CD4-positive, alpha-beta T cell treated with Interleukin-2 at 100 ng/mL for 4 hours (primary cell): ENCODE measurements at regions not wholly inside any gene's neighbourhood (a gene's known extent, or its start where the extent isn't known, plus 50 kb on each side); places are given as distances from the start of the nearest gene placed in this dataset.

Source experiments
- DNase-seq: peaks from one replicate; pipeline ENCODE4 v3.0.0-alpha.2; 2020; ENCODE audit warnings: low spot score

DNA sequence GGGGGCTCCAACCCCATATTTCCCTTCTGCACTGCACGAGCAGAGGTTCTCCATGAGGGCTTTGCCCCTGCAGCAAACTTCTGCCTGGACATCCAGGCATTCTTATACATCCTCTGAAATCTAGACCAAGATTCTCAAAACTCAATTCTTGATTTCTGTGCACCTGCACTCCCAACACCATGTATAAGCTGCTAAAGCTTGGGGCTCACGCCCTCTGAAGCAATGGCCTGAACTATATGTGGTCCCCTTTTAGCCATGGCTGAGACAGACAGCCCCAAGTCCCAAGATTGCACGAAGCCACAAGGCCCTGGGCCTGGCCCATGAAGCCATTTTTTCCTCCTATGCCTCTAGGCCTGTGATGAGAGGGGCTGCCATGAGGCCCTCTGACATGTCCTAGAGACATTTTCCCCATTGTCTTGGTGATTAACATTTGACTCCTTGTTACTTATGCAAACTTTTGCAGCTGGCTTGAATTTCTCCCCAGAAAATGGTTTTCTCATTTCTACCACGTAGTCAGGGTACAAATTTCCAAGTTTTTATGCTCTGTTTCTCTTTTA, 468.0 kb upstream of the SLIT2 start:
- no peak for DNase-seq

DNA sequence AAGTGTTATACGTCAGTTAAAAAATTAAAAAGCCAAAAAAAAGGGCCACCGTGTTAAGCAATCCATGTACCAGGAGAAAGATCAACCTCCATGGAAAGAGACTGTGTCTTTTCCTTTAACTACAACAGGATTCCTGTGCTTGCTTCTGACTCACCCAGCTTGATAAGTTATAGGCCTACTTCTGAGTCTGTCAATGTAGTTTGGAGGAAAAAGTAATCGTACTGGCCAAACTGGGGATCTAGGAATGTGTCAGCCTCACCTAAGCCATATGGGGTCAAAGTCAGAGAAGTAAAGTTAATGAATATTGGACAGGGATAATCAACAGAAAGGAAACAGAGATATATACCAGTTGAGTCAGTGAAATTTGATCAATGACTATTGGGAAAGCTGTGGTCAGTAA, 470.8 kb upstream of the SLIT2 start:
- no peak for DNase-seq

DNA sequence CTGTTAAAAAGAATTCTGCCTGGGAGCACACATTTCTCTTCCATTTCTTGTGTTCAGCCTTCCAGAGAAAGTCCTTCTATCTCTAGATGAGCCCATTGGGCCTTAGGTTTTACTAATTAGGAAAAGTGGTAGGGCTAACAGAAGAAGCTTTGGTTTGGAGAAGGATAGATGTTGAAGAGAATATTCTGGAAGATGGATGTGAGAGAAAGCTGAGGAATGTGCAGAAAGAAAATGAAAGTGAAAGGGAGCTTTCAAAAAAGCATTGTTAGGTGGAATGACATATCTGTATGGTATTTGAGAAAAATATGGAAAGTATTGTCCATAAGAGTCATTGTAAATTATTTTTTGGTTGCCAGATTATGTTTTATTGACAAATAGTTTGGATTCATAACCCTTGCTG, 474.8 kb upstream of the SLIT2 start:
- DNase-seq = no peak

DNA sequence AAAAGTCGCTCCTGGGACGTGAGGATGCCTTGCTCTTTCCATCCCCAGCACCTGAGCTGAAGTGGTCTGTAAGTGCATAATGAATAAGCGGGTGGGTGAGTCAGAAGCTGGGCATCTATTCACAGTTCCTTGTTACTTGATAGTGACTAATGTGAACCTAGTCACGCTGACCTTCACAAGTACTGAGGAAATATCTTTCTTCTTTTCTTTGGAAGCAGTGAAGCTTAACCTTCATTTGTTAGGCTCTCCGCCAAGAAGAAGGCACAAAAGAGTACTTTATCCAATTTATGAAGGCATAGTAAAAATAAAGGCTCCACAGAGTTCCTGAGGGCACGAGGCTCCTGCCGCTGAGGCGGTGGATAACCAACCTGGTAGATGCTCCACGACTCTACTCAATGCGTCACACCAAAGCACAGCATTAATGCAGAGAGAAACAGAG, 475.7 kb upstream of the SLIT2 start:
- DNase-seq = no peak

DNA sequence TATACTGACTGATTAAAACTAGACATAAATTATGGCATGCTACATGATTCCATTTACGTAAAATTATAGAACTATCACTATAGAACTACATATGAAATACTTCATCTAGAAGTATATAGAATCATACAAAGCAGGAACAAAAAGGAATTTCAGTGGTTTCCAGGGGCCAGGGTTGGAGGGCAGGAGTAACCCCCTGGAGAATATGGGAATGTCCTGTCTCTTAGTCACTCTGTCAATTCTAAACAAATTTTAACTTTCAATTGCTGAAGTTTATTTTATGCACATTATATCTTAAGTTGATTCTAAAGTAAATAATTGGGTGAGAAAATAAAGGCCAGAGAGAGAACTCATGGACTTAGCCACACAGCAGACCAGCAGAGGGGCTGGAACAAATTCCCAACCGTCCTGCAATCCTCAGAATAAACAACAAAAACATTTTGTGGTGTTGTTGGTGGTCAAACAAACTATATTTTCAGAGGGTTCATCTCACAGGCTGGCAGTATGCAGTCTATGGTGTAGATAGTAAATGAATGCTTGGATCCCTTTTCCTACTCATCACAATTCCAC, 476.9 kb upstream of the SLIT2 start:
- DNase-seq = no peak

- DNase-seq = no peak
Observed at GRCh38 chr4:19772581-19772980, 479.1 kb upstream of the SLIT2 start.

DNA sequence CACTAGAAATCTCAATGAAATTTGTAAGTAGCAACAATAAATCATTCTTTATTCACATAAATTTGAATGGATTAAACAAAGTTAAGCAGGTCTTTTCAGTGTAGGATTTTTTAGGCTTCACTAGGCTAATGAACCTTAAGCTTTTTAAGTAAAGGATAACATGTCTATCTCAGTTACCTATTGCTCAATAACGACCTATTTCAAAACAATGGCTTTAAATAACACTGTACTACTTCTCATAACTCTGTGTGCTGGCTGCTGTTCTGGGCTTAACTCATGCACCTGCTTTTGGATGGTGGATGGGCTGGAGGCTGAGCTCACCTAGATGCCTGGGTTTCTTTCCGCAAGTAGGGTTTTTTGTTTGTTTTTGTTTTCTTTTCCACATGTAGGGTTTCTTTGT, 495.0 kb upstream of the SLIT2 start:
- no peak for DNase-seq

GRCh38 chr4:19752599-19752998, 499.1 kb upstream of the SLIT2 start:
- no peak for DNase-seq

DNA sequence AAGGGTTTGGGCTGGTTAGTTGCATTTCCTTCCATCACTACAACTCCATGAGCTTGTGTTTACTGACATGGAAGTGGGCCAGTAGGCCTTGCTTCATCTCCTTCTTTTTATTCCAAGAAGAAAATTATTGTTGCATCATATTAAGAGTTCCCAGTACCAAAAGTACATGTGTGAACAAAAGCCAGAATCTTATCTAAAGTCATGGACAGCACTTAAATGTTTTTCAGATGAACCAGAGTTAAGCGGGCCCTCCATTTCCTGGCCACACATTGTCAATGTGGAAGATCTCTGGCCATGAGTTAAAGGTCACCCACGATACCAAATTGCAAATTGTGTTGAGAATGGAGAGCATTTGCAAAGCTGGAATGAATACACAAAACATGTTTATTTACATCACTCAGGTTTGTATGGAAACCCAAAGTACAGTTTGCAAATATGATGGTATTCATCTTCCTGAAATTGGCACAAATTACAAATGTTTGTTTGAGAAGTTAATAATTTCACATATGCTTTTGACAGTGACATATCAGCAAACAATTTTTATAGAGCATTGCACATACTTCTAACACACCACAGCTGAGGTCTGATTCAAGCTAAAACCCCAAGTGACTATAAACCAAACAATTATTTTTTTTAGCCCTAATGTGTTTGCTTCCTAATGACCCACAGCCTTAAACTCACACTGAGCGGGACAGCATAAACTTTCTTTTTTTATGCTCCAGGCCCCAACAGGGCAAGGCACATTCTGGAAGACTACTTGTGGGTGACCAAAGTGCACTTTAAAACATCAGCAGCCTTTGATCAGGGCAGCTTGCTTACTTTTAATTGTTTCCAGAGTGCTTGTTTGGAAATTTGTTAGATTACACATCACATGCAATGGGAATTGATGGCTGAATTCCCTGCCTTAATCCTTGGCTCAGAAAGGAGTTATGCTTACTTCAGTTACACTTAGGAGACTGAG, 502.9 kb upstream of the SLIT2 start:
- no peak for DNase-seq

GRCh38 chr4:19746377-19746776, 505.3 kb upstream of the SLIT2 start:
- no peak for DNase-seq

DNA sequence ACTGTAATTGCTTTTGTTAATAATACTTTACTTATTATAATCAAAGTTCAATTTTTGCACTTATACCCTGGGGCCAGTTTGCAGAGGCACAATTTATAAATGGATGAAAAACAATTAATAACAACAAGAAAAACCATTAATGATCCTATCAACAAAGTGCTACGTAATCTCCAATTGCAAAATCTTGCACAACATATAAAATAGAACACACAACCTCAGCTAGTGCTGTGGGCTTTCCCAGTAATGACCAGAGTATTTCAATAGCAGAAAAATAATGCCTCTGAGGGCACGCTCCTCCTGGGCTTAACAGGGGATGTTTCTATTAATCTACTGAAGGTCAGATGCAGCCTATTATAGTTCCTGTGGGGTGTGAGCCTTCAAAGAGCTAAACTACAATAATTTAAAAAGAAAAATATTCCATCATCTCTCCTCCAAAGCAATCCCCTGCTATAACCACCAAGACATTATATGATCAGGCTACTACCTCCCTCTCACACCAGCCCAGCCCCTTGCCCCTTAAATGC, 508.5 kb upstream of the SLIT2 start:
- no peak for DNase-seq

GRCh38 chr4:19739101-19739651, 512.5 kb upstream of the SLIT2 start:
- DNase-seq = no peak

DNA sequence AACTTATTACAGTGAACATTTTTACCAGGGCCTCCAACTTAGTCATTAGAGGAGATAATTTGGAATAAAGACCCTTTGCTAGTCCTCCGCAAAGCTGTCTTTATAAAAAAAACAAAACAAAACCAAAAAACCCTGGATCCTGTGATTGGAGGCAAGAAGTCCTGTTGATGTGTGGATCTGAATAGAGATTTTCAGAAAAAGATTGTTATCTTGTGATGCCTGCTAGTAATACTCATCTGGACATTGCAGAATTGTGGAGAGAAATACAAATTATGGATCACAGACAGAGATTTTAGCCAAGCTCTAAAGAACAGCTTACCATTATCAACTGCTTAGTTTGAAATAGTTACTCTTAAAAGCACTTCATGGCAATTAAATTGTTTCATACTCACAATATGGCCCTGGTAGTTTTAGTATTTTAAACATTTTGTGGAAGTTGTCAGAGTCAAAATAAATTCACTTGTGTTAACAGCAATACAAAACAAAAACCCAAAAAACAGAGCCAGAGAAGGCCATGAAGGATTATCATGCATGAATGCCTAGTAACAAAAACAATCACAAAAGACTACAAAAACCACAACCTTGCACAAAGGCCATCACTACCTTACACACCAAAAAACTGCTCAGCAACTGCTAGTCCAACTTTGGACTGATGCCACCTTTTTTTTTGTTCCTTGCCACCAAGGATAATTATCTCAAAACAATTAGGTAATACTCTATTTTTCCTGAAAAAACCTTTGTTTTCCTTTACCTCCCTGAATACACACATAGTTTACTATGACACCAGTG, 514.5 kb upstream of the SLIT2 start:
- DNase-seq = no peak

- DNase-seq = no peak
Observed at GRCh38 chr4:19735012-19735411, 516.7 kb upstream of the SLIT2 start.

GRCh38 chr4:19729886-19730651, 521.6 kb upstream of the SLIT2 start:
- no peak for DNase-seq

DNA sequence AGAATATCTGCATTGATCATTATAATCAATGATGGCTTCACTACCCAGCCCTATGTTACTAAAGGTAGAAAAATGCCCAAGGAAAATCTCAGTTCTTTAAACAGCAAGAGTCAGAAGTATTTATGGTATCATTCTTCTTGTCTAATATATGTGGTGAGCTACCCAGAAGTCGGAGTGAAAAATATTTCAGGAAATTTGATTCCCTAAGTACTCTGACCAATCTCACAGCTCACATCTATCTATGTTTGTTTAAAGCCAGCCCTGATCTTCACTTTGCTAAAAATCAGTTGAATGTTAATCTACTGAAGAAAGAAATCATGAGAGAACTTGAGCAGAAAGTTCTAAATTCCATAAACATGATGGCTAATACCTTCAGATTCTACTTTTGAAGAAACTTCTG, 522.9 kb upstream of the SLIT2 start:
- DNase-seq = no peak

- no peak for DNase-seq
Observed at GRCh38 chr4:19727141-19727540, 524.6 kb upstream of the SLIT2 start.

DNA sequence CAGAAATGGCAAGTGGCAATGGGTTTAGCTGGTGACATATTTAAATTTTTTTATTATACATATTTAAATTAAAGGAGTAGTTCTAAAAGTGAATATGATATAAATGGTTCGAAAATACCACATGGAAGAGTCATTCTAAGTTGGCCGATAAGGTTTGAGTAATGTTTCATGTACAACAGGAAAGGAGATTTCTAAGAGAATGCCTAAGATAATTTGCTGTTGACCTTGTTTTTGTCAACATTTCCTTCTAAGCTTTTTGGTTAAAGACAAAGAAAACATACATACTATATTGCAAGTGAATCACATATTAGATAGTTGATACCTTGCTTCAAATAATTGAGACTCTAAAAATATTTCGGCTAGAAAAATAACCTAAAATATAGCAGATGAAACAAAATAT, 526.6 kb upstream of the SLIT2 start:
- no peak for DNase-seq

- DNase-seq = no peak
Observed at GRCh38 chr4:19722404-19722803, 529.3 kb upstream of the SLIT2 start.

DNA sequence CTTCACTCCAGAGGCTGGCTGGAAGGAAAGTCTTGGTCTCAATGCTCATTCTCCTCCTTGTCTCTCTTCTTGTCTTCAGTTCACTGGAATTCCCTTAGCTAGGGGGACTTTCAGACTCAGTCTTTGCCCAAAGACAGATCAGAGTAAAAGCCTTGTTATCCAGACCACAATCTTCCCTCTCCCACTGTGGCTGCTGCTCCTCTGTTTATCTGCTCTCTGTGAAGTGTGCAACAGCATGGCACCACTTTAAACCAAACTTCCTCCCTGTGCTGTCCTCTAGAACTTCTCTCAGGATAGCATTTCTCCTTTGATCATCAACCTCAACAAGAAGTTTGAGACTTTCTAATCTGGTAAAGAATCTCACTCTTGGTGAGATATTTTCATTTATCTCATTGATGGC, 530.1 kb upstream of the SLIT2 start:
- no peak for DNase-seq

- no peak for DNase-seq
Observed at GRCh38 chr4:19720610-19721009, 531.1 kb upstream of the SLIT2 start.
